Smooth muscle cell (in vitro differentiated cells): ENCODE measurements at regions not wholly inside any gene's neighbourhood (a gene's known extent, or its start where the extent isn't known, plus 50 kb on each side); places are given as distances from the start of the nearest gene placed in this dataset.

Source experiments
- DNase-seq: peaks from one replicate; lab custom pipeline; 2025; ENCODE audit not compliant: unreplicated experiment; lab: John Stamatoyannopoulos, UW
- H2AFZ ChIP-seq: fragments of 200-600 bp; sonication (generic); 2 replicates; pipeline ENCODE4 v1.6.0; 2016; ENCODE audit warnings: antibody characterized with exemption, low read depth, mild to moderate bottlenecking
- H3F3A ChIP-seq: fragments of 200-600 bp; sonication (generic); 2 replicates; pipeline ENCODE4 v1.6.0; 2017; ENCODE audit warnings: antibody characterized with exemption, low read depth
- H3K27ac ChIP-seq: fragments of 200-600 bp; sonication (generic); 2 replicates; pipeline ENCODE4 v1.5.1; 2016; ENCODE audit warnings: low read depth, mild to moderate bottlenecking
- H3K27me3 ChIP-seq: fragments of 200-600 bp; sonication (generic); 2 replicates; pipeline ENCODE4 v1.6.1; 2016; ENCODE audit warnings: low read depth, mild to moderate bottlenecking
- H3K36me3 ChIP-seq: fragments of 200-600 bp; sonication (generic); 2 replicates; pipeline ENCODE4 v1.5.1; 2016; ENCODE audit warnings: low read depth
- H3K4me1 ChIP-seq: fragments of 200-600 bp; sonication (generic); 2 replicates; pipeline ENCODE4 v1.5.1; 2016; ENCODE audit warnings: low read depth
- H3K4me2 ChIP-seq: fragments of 200-600 bp; sonication (generic); 2 replicates; pipeline ENCODE4 v1.6.0; 2016; ENCODE audit warnings: mild to moderate bottlenecking
- H3K4me3 ChIP-seq: fragments of 200-600 bp; sonication (generic); 2 replicates; pipeline ENCODE4 v1.5.1; 2016; ENCODE audit warnings: mild to moderate bottlenecking
- H3K79me2 ChIP-seq: fragments of 200-600 bp; sonication (generic); 2 replicates; pipeline ENCODE4 v1.6.0; 2016; ENCODE audit warnings: low read depth, mild to moderate bottlenecking
- H3K9ac ChIP-seq: fragments of 200-600 bp; sonication (generic); 2 replicates; pipeline ENCODE4 v1.6.0; 2016; ENCODE audit warnings: low read depth
- H3K9me3 ChIP-seq: fragments of 200-600 bp; sonication (generic); replicated peaks from 2 replicates; pipeline ENCODE4 v1.5.1; 2016; ENCODE audit warnings: low read depth
- H4K20me1 ChIP-seq: fragments of 200-600 bp; sonication (generic); 2 replicates; pipeline ENCODE4 v1.6.0; 2016; ENCODE audit warnings: low read depth
- CTCF ChIP-seq: fragments of 200-600 bp; sonication (generic); IDR thresholded peaks from 2 replicates; pipeline ENCODE4 v1.5.1; 2017; ENCODE audit warnings: borderline replicate concordance, mild to moderate bottlenecking, antibody characterized with exemption; ENCODE audit not compliant: insufficient read depth, poor library complexity, severe bottlenecking
- WGBS: methylation state at CpG from one replicate; pipeline ENCODE4 v1.1.7; 2016; ENCODE audit warnings: low lambda C conversion rate; 5-methylcytosine and 5-hydroxymethylcytosine counted together

GRCh38 chr15:87115795-87116194 is 1036.1 kb downstream of the AGBL1 start:
- WGBS = 100% methylated on average over 1 of the region's 1 CpG
- TF ChIP-seq CTCF = no peak
- no peak overlapping the region for H3K9ac ChIP-seq
- no peaks in the 10 kb centered on the region for H4K20me1 ChIP-seq
- no peaks in the 10 kb centered on the region for H3K79me2 ChIP-seq
- H3K4me2 ChIP-seq = no peak overlapping the region
- H3F3A ChIP-seq = no peaks in the 10 kb centered on the region
- no peaks in the 10 kb centered on the region for H3K9me3 ChIP-seq
- no peaks in the 10 kb centered on the region for H3K4me1 ChIP-seq
- no peak overlapping the region for H3K27ac ChIP-seq
- H3K4me3 ChIP-seq = no peak overlapping the region
- H2AFZ ChIP-seq = no peak overlapping the region
- H3K27me3 ChIP-seq = no peaks in the 10 kb centered on the region
- no peaks in the 10 kb centered on the region for H3K36me3 ChIP-seq
- no peak for DNase-seq

GRCh38 chr15:87099916-87100315 is 1020.2 kb downstream of the AGBL1 start:
- DNase-seq = no peak
- no peak for TF ChIP-seq CTCF
- no peaks in the 10 kb centered on the region for H3F3A ChIP-seq
- no peaks in the 10 kb centered on the region for H4K20me1 ChIP-seq
- H3K27ac ChIP-seq = no peak overlapping the region
- no peaks in the 10 kb centered on the region for H3K79me2 ChIP-seq
- H3K4me3 ChIP-seq = no peak overlapping the region
- no peaks in the 10 kb centered on the region for H3K27me3 ChIP-seq
- no peaks in the 10 kb centered on the region for H3K4me1 ChIP-seq
- H3K36me3 ChIP-seq = no peaks in the 10 kb centered on the region
- 93% methylated on average over 3 of the region's 3 CpGs for WGBS
- no peak overlapping the region for H2AFZ ChIP-seq
- no peak overlapping the region for H3K9ac ChIP-seq
- H3K9me3 ChIP-seq = no peaks in the 10 kb centered on the region
- no peak overlapping the region for H3K4me2 ChIP-seq

- DNase-seq = no peak
- no peak overlapping the region for H3K4me3 ChIP-seq
- TF ChIP-seq CTCF = no peak
- no peak overlapping the region for H3K27ac ChIP-seq
- H3K9ac ChIP-seq = no peak overlapping the region
- H3K4me1 ChIP-seq = no peaks in the 10 kb centered on the region
- no peaks in the 10 kb centered on the region for H3K36me3 ChIP-seq
- H3K27me3 ChIP-seq = no peaks in the 10 kb centered on the region
- H4K20me1 ChIP-seq = no peaks in the 10 kb centered on the region
- H3F3A ChIP-seq = no peaks in the 10 kb centered on the region
- H3K4me2 ChIP-seq = no peak overlapping the region
- no peaks in the 10 kb centered on the region for H3K79me2 ChIP-seq
- H3K9me3 ChIP-seq = no peaks in the 10 kb centered on the region
- H2AFZ ChIP-seq = no peak overlapping the region
- 89% methylated on average over 2 of the region's 2 CpGs for WGBS
Observed at GRCh38 chr15:87089551-87089950, 1009.9 kb downstream of the AGBL1 start.

GRCh38 chr15:87083201-87083600 is 1003.5 kb downstream of the AGBL1 start:
- H2AFZ ChIP-seq = no peak overlapping the region
- no peaks in the 10 kb centered on the region for H3K4me1 ChIP-seq
- H3K9me3 ChIP-seq = no peaks in the 10 kb centered on the region
- no peaks in the 10 kb centered on the region for H3K79me2 ChIP-seq
- no peaks in the 10 kb centered on the region for H3K36me3 ChIP-seq
- no peaks in the 10 kb centered on the region for H4K20me1 ChIP-seq
- TF ChIP-seq CTCF = no peak
- H3K27me3 ChIP-seq = no peaks in the 10 kb centered on the region
- no peaks in the 10 kb centered on the region for H3F3A ChIP-seq
- H3K9ac ChIP-seq = no peak overlapping the region
- H3K4me2 ChIP-seq = no peak overlapping the region
- H3K4me3 ChIP-seq = no peak overlapping the region
- DNase-seq = no peak
- WGBS = 91% methylated on average over 5 of the region's 5 CpGs
- no peak overlapping the region for H3K27ac ChIP-seq
